SK-N-SH (cell line): ENCODE measurements at regions not wholly inside any gene's neighbourhood (a gene's known extent, or its start where the extent isn't known, plus 50 kb on each side); places are given as distances from the start of the nearest gene placed in this dataset.
"Not testable (repeated sequence)": the region's sequence is repeated elsewhere in the genome, so short reads cannot be mapped to it uniquely, and the experiment has no call there.

ENCODE experiments used
- CTCF ChIP-seq: fragments of 200-600 bp; sonication (generic); IDR thresholded peaks from 2 replicates; pipeline ENCODE4 v1.6.1; 2017; ENCODE audit warnings: antibody characterized with exemption, mild to moderate bottlenecking, moderate library complexity
- EZH2phosphoT487 ChIP-seq: fragments of 200-600 bp; sonication (generic); IDR thresholded peaks from 2 replicates; pipeline ENCODE4 v1.6.1; 2017; ENCODE audit warnings: low read depth, mixed run types, mild to moderate bottlenecking, antibody characterized with exemption, moderate library complexity, borderline replicate concordance
- NFIC ChIP-seq: IDR thresholded peaks from 2 replicates; pipeline ENCODE4 v1.4.0; 2012; ENCODE audit warnings: borderline replicate concordance
- NRF1 ChIP-seq: IDR thresholded peaks from 2 replicates; pipeline ENCODE4 v1.6.1; 2012; ENCODE audit warnings: low read depth, mild to moderate bottlenecking, low read length
- YY1 ChIP-seq: IDR thresholded peaks from 2 replicates; pipeline ENCODE4 v1.4.0; 2012; ENCODE audit warnings: low read depth, mild to moderate bottlenecking

- not testable (repeated sequence) for TF ChIP-seq NRF1, YY1, CTCF, NFIC, EZH2phosphoT487
These were observed 547.4 kb upstream of the RAG2 start for GRCh38 chr11:37145434-37145833.
